Endothelial cell (in vitro differentiated cells): ENCODE measurements at regions not wholly inside any gene's neighbourhood (a gene's known extent, or its start where the extent isn't known, plus 50 kb on each side); places are given as distances from the start of the nearest gene placed in this dataset.

Source experiments
- DNase-seq: peaks from one replicate; pipeline ENCODE4 v3.0.0; 2021; ENCODE audit warnings: low spot score
- H3K27ac Mint-ChIP-seq: one replicate; pipeline ENCODE4 v1.8.0; 2021; ENCODE audit warnings: mixed read lengths, inconsistent platforms; ENCODE audit not compliant: unreplicated experiment
- H3K27me3 Mint-ChIP-seq: one replicate; pipeline ENCODE4 v1.8.0; 2021; ENCODE audit warnings: mild to moderate bottlenecking, moderate library complexity, mixed read lengths, inconsistent platforms; ENCODE audit not compliant: unreplicated experiment
- H3K36me3 Mint-ChIP-seq: one replicate; pipeline ENCODE4 v1.8.0; 2021; ENCODE audit warnings: mild to moderate bottlenecking, low read depth, mixed read lengths, inconsistent platforms; ENCODE audit not compliant: unreplicated experiment
- H3K4me1 Mint-ChIP-seq: one replicate; pipeline ENCODE4 v1.8.0; 2021; ENCODE audit warnings: mild to moderate bottlenecking, mixed read lengths, inconsistent platforms; ENCODE audit not compliant: unreplicated experiment
- H3K4me3 Mint-ChIP-seq: one replicate; pipeline ENCODE4 v1.8.0; 2021; ENCODE audit warnings: mild to moderate bottlenecking, mixed read lengths, inconsistent platforms; ENCODE audit not compliant: unreplicated experiment
- H3K9me3 Mint-ChIP-seq: one replicate; pipeline ENCODE4 v1.8.0; 2021; ENCODE audit warnings: mixed read lengths, inconsistent platforms; ENCODE audit not compliant: unreplicated experiment
- CTCF ChIP-seq: fragments of 200-600 bp; sonication (generic); IDR thresholded peaks from one replicate; pipeline ENCODE4 v1.5.0; 2021; ENCODE audit warnings: antibody characterized with exemption; ENCODE audit not compliant: unreplicated experiment

GRCh38 chr7:85673876-85674275, 487.0 kb upstream of the SEMA3D start:
- H3K4me1 Mint-ChIP-seq: no peaks in the 10 kb centered on the region
- no peaks in the 10 kb centered on the region for H3K27me3 Mint-ChIP-seq
- DNase-seq: no peak
- H3K36me3 Mint-ChIP-seq: no peaks in the 10 kb centered on the region
- TF ChIP-seq CTCF: no peak
- H3K9me3 Mint-ChIP-seq: no peaks in the 10 kb centered on the region
- no peak overlapping the region for H3K4me3 Mint-ChIP-seq
- no peak overlapping the region for H3K27ac Mint-ChIP-seq

GRCh38 chr7:85669225-85669624, 482.4 kb upstream of the SEMA3D start:
- H3K9me3 Mint-ChIP-seq: no peaks in the 10 kb centered on the region
- TF ChIP-seq CTCF: no peak
- no peaks in the 10 kb centered on the region for H3K27me3 Mint-ChIP-seq
- H3K36me3 Mint-ChIP-seq: no peaks in the 10 kb centered on the region
- no peak overlapping the region for H3K27ac Mint-ChIP-seq
- no peak for DNase-seq
- H3K4me3 Mint-ChIP-seq: no peak overlapping the region
- H3K4me1 Mint-ChIP-seq: no peaks in the 10 kb centered on the region

GRCh38 chr7:85664341-85664740, 477.5 kb upstream of the SEMA3D start:
- TF ChIP-seq CTCF: no peak
- no peaks in the 10 kb centered on the region for H3K27me3 Mint-ChIP-seq
- H3K9me3 Mint-ChIP-seq: no peaks in the 10 kb centered on the region
- no peak overlapping the region for H3K27ac Mint-ChIP-seq
- DNase-seq: no peak
- H3K4me1 Mint-ChIP-seq: no peaks in the 10 kb centered on the region
- no peaks in the 10 kb centered on the region for H3K36me3 Mint-ChIP-seq
- no peak overlapping the region for H3K4me3 Mint-ChIP-seq

- no peak for TF ChIP-seq CTCF
- no peak overlapping the region for H3K4me3 Mint-ChIP-seq
- no peaks in the 10 kb centered on the region for H3K27me3 Mint-ChIP-seq
- H3K36me3 Mint-ChIP-seq: no peaks in the 10 kb centered on the region
- H3K27ac Mint-ChIP-seq: no peak overlapping the region
- DNase-seq: no peak
- H3K4me1 Mint-ChIP-seq: no peaks in the 10 kb centered on the region
- no peaks in the 10 kb centered on the region for H3K9me3 Mint-ChIP-seq
Observed at GRCh38 chr7:85659364-85659763, 472.5 kb upstream of the SEMA3D start.

- Mint-ChIP-seq H3K9me3 (no peaks in the 10 kb centered on the region), H3K4me1 (no peaks in the 10 kb centered on the region), H3K4me3 (no peak overlapping the region), H3K27ac (no peak overlapping the region), H3K27me3 (no peaks in the 10 kb centered on the region), H3K36me3 (no peaks in the 10 kb centered on the region)
- no peak for TF ChIP-seq CTCF
- DNase-seq: no peak
Observed at GRCh38 chr7:85655252-85655651, 468.4 kb upstream of the SEMA3D start.
